ENCODE measurements at regions not wholly inside any gene's neighbourhood (a gene's known extent, or its start where the extent isn't known, plus 50 kb on each side); places are given as distances from the start of the nearest gene placed in this dataset.

DNA sequence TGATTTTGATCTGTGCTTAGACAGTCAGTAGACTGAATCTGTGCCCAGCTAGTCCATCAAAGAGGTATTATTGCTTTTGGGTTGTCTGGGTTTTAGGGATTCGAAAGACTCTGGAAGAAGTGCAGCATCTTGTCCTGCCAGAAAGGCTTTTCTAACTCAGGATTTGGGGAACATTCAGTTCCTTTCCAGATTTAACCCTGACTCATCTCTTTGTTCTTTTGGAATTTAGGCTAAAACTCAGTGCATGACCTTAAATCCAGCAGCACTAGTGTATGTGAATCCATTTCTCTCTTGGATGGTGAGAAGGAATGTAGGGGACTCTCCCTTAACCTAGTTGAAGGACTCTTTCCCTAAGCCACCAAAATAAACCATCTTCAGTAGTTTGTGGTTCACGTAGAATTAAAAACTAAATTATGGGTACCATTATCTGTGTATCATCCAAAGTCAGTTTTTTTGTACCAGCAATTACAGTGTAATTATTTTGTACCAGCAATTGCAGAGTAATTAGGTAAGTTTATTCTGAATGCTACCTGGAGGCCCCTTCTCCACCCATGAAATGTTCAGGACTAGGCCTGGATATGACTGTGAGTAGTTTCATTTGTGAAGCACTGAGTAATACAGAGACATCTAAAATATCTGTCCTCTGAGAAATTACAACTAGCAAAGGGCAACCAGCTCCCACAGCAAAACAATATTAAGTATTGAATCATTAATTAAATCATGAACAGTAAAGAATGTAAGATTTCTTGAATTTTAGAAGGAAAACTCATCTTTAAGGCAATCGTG is 384.0 kb downstream of the TMA16 start:
- no peaks in the 10 kb centered on the region for H4K20me1 ChIP-seq (ENCODE audit: insufficient read depth, low read length)
- H3K27me3 ChIP-seq (ENCODE audit: low read depth, low read length) = no peaks in the 10 kb centered on the region
- H3K4me1 ChIP-seq (ENCODE audit: low read length) = peaks cover 20% of the 10 kb centered on the region
- no peak overlapping the region for H3K9ac ChIP-seq (ENCODE audit: low read length)
- no peak overlapping the region for H3K4me3 ChIP-seq (ENCODE audit: low read length)
- H3K79me2 ChIP-seq (ENCODE audit: low read length) = no peaks in the 10 kb centered on the region
- peak overlapping the region; percentile 6 for H3K4me2 ChIP-seq (ENCODE audit: low read length)
- no peak overlapping the region for H3K27ac ChIP-seq (ENCODE audit: low read length)
- no peaks in the 10 kb centered on the region for H3K9me3 ChIP-seq (ENCODE audit: insufficient read depth, low read length)
- TF ChIP-seq CTCF (IDR thresholded peaks at IDR 0.05; ENCODE audit: low read depth, low read length) (no peak), EZH2phosphoT487 (IDR thresholded peaks at IDR 0.05; ENCODE audit: low read depth) (no peak)
- H2AFZ ChIP-seq (ENCODE audit: low read depth, low read length) = no peak overlapping the region
- no peaks in the 10 kb centered on the region for H3K36me3 ChIP-seq (replicated peaks; ENCODE audit: low read depth, low read length)

GRCh38 chr4:163892417-163892816 is 397.9 kb downstream of the TMA16 start:
- Histone ChIP-seq H3K4me3 (ENCODE audit: low read length) (no peak overlapping the region), H3K27ac (ENCODE audit: low read length) (no peak overlapping the region), H3K4me1 (ENCODE audit: low read length) (peaks cover 12% of the 10 kb centered on the region), H2AFZ (ENCODE audit: low read depth, low read length) (no peak overlapping the region), H3K36me3 (replicated peaks; ENCODE audit: low read depth, low read length) (no peaks in the 10 kb centered on the region), H3K27me3 (ENCODE audit: low read depth, low read length) (no peaks in the 10 kb centered on the region), H3K79me2 (ENCODE audit: low read length) (no peaks in the 10 kb centered on the region), H3K4me2 (ENCODE audit: low read length) (no peak overlapping the region), H3K9ac (ENCODE audit: low read length) (no peak overlapping the region), H4K20me1 (ENCODE audit: insufficient read depth, low read length) (no peaks in the 10 kb centered on the region), H3K9me3 (ENCODE audit: insufficient read depth, low read length) (no peaks in the 10 kb centered on the region)
- TF ChIP-seq EZH2phosphoT487 (IDR thresholded peaks at IDR 0.05; ENCODE audit: low read depth) (no peak), CTCF (IDR thresholded peaks at IDR 0.05; ENCODE audit: low read depth, low read length) (no peak)

GRCh38 chr4:163895378-163896005 is 401.0 kb downstream of the TMA16 start:
- Histone ChIP-seq H4K20me1 (ENCODE audit: insufficient read depth, low read length) (no peaks in the 10 kb centered on the region), H3K9me3 (ENCODE audit: insufficient read depth, low read length) (no peaks in the 10 kb centered on the region), H3K27ac (ENCODE audit: low read length) (no peak overlapping the region), H3K79me2 (ENCODE audit: low read length) (no peaks in the 10 kb centered on the region), H3K4me3 (ENCODE audit: low read length) (peak overlapping the region; percentile 9; the same call in 1 of the 2 replicates), H3K27me3 (ENCODE audit: low read depth, low read length) (no peaks in the 10 kb centered on the region), H3K9ac (ENCODE audit: low read length) (no peak overlapping the region), H2AFZ (ENCODE audit: low read depth, low read length) (peak overlapping the region; percentile 67), H3K4me2 (ENCODE audit: low read length) (peak overlapping the region; percentile 49), H3K36me3 (replicated peaks; ENCODE audit: low read depth, low read length) (no peaks in the 10 kb centered on the region), H3K4me1 (ENCODE audit: low read length) (peaks cover 8% of the 10 kb centered on the region)
- TF ChIP-seq CTCF (IDR thresholded peaks at IDR 0.05; ENCODE audit: low read depth, low read length) (no peak; the same call in 1 of the 2 replicates), EZH2phosphoT487 (IDR thresholded peaks at IDR 0.05; ENCODE audit: low read depth) (no peak)

GRCh38 chr4:163901319-163901718 is 406.8 kb downstream of the TMA16 start:
- H2AFZ ChIP-seq (ENCODE audit: low read depth, low read length) = no peak overlapping the region
- no peak for TF ChIP-seq EZH2phosphoT487 (IDR thresholded peaks at IDR 0.05; ENCODE audit: low read depth)
- peak; percentile 6; the same call in 1 of the 2 replicates for TF ChIP-seq CTCF (IDR thresholded peaks at IDR 0.05; ENCODE audit: low read depth, low read length)
- H3K27ac ChIP-seq (ENCODE audit: low read length) = no peak overlapping the region
- no peaks in the 10 kb centered on the region for H3K27me3 ChIP-seq (ENCODE audit: low read depth, low read length)
- H3K4me2 ChIP-seq (ENCODE audit: low read length) = no peak overlapping the region
- H3K36me3 ChIP-seq (replicated peaks; ENCODE audit: low read depth, low read length) = no peaks in the 10 kb centered on the region
- no peak overlapping the region for H3K4me3 ChIP-seq (ENCODE audit: low read length)
- H3K9me3 ChIP-seq (ENCODE audit: insufficient read depth, low read length) = no peaks in the 10 kb centered on the region
- H4K20me1 ChIP-seq (ENCODE audit: insufficient read depth, low read length) = no peaks in the 10 kb centered on the region
- H3K9ac ChIP-seq (ENCODE audit: low read length) = no peak overlapping the region
- no peaks in the 10 kb centered on the region for H3K79me2 ChIP-seq (ENCODE audit: low read length)
- H3K4me1 ChIP-seq (ENCODE audit: low read length) = no peaks in the 10 kb centered on the region

All from OCI-LY3 (cell line).